Activated CD4-positive, alpha-beta T cell treated with anti-CD3 and anti-CD28 coated beads for 36 hours (primary cell): ENCODE measurements at regions not wholly inside any gene's neighbourhood (a gene's known extent, or its start where the extent isn't known, plus 50 kb on each side); places are given as distances from the start of the nearest gene placed in this dataset.

Experiments
- ATAC-seq: fragments of 200-7000 bp; cut with Tn5 transposase; one replicate; pipeline ENCODE4 v1.10.0; 2021; ENCODE audit warnings: mild to moderate bottlenecking, moderate library complexity
- CTCF ChIA-PET: fragments of 350-600 bp; sonication (Branson Sonifier 250); formaldehyde crosslinking; loops from one replicate; lab custom pipeline; 2021; ENCODE audit warnings: antibody characterized with exemption; lab: Charles Lee
- POLR2A ChIA-PET: fragments of 350-600 bp; sonication (Branson Sonifier 250); formaldehyde crosslinking; loops from one replicate; lab custom pipeline; 2021; ENCODE audit warnings: antibody characterized with exemption, inconsistent platforms; lab: Charles Lee
- DNase-seq: peaks from one replicate; pipeline ENCODE4 v3.0.0-alpha.2; 2020
- H3K27ac Mint-ChIP-seq: one replicate; pipeline ENCODE4 v1.8.0; 2021; ENCODE audit warnings: mixed read lengths
- H3K27me3 Mint-ChIP-seq: one replicate; pipeline ENCODE4 v1.8.0; 2021; ENCODE audit warnings: mixed read lengths
- H3K36me3 Mint-ChIP-seq: one replicate; pipeline ENCODE4 v1.8.0; 2021; ENCODE audit warnings: low read depth, mixed read lengths
- H3K4me1 Mint-ChIP-seq: one replicate; pipeline ENCODE4 v1.8.0; 2021; ENCODE audit warnings: mixed read lengths
- H3K4me3 Mint-ChIP-seq: one replicate; pipeline ENCODE4 v1.8.0; 2021; ENCODE audit warnings: mild to moderate bottlenecking, moderate library complexity, mixed read lengths
- H3K9me3 Mint-ChIP-seq: one replicate; pipeline ENCODE4 v1.8.0; 2021; ENCODE audit warnings: low read depth, mixed read lengths
- intact Hi-C, 2 experiments: fragments of 100-400 bp; cut with DNase I in 1 of 2; cut with micrococcal nuclease in 1 of 2; formaldehyde crosslinking; loops; one replicate each; pipeline versions ENCODE4 v1.14.2 to v1.15.1; 2022 to 2024; cut with DNase I, micrococcal nuclease

DNA sequence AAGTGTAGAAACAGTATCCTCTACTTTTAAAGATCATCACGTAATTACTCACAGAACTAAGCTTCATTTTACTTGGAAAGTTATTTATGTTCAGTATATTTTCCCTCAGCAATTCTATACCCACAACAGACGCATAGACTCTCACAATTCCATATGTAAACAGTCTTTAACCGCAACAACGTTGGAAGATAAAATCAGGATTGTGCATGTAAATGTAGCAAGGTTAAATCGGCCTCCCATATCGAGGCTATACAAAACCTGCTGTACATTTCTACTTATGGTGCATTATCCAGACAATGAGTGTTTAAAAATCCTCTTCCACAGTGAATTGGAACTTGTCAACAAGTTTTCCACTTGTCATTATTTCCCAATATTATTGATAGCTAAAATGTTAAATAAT is 581.1 kb downstream of the SLC16A7 start:
- no peaks in the 10 kb centered on the region for H3K4me1 Mint-ChIP-seq
- ChIA-PET POLR2A (no interaction called here), CTCF (no interaction called here)
- ATAC-seq (no peak), DNase-seq (no peak)
- H3K36me3 Mint-ChIP-seq = no peaks in the 10 kb centered on the region
- intact Hi-C loops = no loop called here
- H3K4me3 Mint-ChIP-seq = no peak overlapping the region
- no peaks in the 10 kb centered on the region for H3K9me3 Mint-ChIP-seq
- no peak overlapping the region for H3K27ac Mint-ChIP-seq
- H3K27me3 Mint-ChIP-seq = no peaks in the 10 kb centered on the region

DNA sequence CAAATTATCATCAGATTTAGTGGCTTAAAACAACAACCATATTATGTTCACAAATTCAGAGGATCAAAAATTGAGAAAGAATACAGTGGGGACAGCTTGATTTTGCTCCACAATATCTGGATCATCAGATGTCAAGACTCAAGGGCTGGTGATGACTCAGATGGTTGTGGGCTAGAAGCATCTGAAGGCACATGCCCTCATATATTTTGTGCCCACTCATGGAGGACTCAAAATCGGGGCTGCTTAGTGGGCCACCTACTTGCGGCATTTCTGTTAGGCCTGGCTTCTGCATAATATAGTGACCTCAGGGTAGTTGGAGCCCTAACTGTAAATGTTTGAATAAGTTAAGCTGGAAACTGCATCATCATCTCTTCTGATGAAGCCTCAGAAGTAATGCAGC is 584.5 kb downstream of the SLC16A7 start:
- ATAC-seq = no peak
- ChIA-PET CTCF (interaction anchor here (0.6 kb wide), 1 partner anchor 359 kb away, joined by 3 read pairs; no protein-coding TSS in a partner anchor), POLR2A (no interaction called here)
- no peak for DNase-seq
- H3K36me3 Mint-ChIP-seq = no peaks in the 10 kb centered on the region
- H3K27ac Mint-ChIP-seq = no peak overlapping the region
- intact Hi-C loops = no loop called here
- H3K4me1 Mint-ChIP-seq = no peaks in the 10 kb centered on the region
- H3K4me3 Mint-ChIP-seq = no peak overlapping the region
- no peaks in the 10 kb centered on the region for H3K9me3 Mint-ChIP-seq
- H3K27me3 Mint-ChIP-seq = no peaks in the 10 kb centered on the region

DNA sequence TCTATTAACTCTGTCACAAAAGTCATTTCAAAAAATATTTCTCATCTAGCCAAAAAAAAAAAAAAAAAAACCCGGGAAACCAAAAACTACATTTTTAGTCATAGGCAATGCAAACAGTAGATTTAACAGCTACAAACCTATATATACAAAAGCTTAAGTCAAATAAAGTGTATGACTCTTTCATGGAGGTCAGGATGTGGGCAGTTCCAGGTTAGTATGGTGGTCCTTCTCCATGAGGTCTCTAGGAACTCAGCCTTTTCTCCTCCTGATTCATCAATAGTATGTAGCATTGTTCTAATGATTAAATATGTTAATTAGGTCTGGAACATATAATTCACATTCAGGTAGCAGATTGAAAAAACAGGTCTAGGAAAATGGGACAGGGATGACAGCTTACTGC is 586.5 kb downstream of the SLC16A7 start:
- H3K36me3 Mint-ChIP-seq = no peaks in the 10 kb centered on the region
- POLR2A ChIA-PET = no interaction called here

DNA sequence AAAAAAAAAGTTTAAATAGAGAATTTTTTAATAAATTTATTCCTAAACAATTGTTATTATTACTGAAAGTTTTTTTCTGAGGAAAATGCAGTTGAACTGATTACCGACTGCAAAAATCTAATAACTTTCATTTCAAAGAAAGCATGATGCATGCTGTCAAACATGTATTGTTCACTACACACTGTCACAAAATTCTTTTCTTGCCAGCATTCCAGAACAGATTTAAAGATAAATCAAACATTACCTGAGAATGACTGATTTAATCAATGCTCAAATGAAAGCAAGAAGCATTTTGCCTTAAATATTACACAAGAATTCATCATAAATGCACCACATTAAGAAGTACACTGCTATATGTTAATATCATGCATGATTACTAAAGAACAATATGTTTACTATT is 588.3 kb downstream of the SLC16A7 start:
- intact Hi-C loops = no loop called here
- CTCF ChIA-PET = no interaction called here
- POLR2A ChIA-PET = no interaction called here
- Mint-ChIP-seq H3K4me1 (no peaks in the 10 kb centered on the region), H3K4me3 (no peak overlapping the region), H3K36me3 (no peaks in the 10 kb centered on the region), H3K9me3 (peaks cover 5% of the 10 kb centered on the region), H3K27ac (no peak overlapping the region), H3K27me3 (no peaks in the 10 kb centered on the region)
- DNase-seq (no peak), ATAC-seq (no peak)

More for the DNA sequence above, 586.5 kb downstream of the SLC16A7 start:
- intact Hi-C loops = no loop called here
- H3K27me3 Mint-ChIP-seq = no peaks in the 10 kb centered on the region
- CTCF ChIA-PET = no interaction called here
- DNase-seq (no peak), ATAC-seq (no peak)
- no peak overlapping the region for H3K4me3 Mint-ChIP-seq
- H3K27ac Mint-ChIP-seq = no peak overlapping the region
- H3K9me3 Mint-ChIP-seq = peaks cover under 1% of the 10 kb centered on the region
- H3K4me1 Mint-ChIP-seq = no peaks in the 10 kb centered on the region

DNA sequence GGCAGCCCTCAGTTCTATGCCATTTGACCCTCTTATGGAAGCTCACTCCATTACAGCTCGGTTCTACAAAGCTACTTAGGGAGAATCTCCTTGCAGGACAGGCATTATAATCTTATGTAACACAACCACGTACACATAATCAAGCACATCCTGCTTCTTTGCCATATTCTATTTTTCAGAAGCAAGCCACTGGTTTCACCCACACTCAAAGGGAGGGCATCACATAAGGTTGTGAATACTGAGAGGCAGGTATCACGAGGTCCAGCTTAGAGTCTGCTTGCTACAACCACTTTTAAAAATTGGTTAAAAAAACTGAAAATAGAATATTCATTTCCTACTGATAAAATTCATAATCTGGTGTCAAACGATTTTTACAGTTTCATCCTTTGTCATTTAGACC is 589.2 kb downstream of the SLC16A7 start:
- CTCF ChIA-PET = no interaction called here
- no peaks in the 10 kb centered on the region for H3K27me3 Mint-ChIP-seq
- ATAC-seq (no peak), DNase-seq (no peak)
- no peak overlapping the region for H3K27ac Mint-ChIP-seq
- POLR2A ChIA-PET = no interaction called here
- peaks cover 5% of the 10 kb centered on the region for H3K9me3 Mint-ChIP-seq
- no peaks in the 10 kb centered on the region for H3K36me3 Mint-ChIP-seq
- intact Hi-C loops = no loop called here
- H3K4me1 Mint-ChIP-seq = no peaks in the 10 kb centered on the region
- no peak overlapping the region for H3K4me3 Mint-ChIP-seq

DNA sequence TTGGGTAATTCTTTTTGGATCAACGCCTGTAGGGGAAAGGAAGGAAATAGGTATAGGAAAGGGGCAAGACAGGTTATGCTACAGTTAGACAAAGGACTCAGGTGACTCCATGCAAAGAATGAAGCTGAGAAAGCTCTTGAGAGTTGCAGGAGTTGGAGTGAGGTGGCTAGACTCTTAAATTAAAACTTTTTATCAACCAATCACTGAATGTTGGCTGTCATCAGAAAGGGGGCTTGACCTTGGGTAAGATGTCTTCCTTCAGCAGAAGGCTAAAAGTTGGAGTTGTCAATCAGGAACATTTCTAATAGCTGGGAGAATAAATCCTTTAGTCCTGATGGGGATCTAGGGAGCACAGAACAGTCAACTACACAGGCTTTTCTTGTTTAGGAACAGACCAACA is 595.4 kb downstream of the SLC16A7 start:
- CTCF ChIA-PET = interaction anchor here (0.7 kb wide), 1 partner anchor 354 kb away, joined by 4 read pairs; no protein-coding TSS in a partner anchor
- Mint-ChIP-seq H3K9me3 (peaks cover 7% of the 10 kb centered on the region), H3K27me3 (no peaks in the 10 kb centered on the region), H3K27ac (no peak overlapping the region), H3K4me3 (no peak overlapping the region), H3K4me1 (no peaks in the 10 kb centered on the region), H3K36me3 (no peaks in the 10 kb centered on the region)
- DNase-seq (no peak), ATAC-seq (no peak)
- intact Hi-C loops = no loop called here
- POLR2A ChIA-PET = no interaction called here

DNA sequence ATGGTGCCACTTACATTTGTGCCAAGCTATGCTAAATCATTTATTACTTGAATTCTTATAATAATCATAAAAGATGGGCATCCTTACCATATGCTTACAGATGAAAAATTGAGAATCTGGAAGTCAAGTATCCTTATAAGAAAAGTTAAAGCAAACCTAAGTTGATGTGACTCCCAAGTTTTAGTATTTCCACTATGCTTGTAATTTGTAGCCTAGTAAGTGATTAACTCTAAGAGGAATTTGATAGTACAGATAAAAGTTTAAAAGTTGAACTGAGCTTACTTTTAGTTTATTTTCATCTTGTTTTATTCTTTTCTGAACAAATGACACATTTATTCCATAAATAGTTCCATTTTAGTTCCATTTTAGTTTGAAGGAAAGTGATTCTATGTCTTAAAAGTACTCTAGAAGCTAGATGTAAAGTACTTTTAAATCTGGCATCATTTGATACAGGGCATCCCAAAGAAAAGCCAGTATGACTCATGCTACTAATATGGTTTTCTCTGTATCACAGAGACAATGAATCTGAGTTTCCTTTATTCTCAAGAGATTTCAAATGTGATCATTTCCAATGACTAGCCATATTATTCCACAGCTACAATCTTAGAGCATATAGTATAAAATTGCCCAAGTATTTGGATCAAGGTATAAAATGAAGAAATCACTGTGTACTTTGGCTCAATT is 596.0 kb downstream of the SLC16A7 start:
- H3K27ac Mint-ChIP-seq = no peak overlapping the region
- no peak for DNase-seq
- ChIA-PET CTCF (no interaction called here), POLR2A (no interaction called here)
- intact Hi-C loops = no loop called here
- no peak overlapping the region for H3K4me3 Mint-ChIP-seq
- H3K9me3 Mint-ChIP-seq = peaks cover 7% of the 10 kb centered on the region
- H3K4me1 Mint-ChIP-seq = no peaks in the 10 kb centered on the region
- no peak for ATAC-seq
- H3K27me3 Mint-ChIP-seq = no peaks in the 10 kb centered on the region
- no peaks in the 10 kb centered on the region for H3K36me3 Mint-ChIP-seq

DNA sequence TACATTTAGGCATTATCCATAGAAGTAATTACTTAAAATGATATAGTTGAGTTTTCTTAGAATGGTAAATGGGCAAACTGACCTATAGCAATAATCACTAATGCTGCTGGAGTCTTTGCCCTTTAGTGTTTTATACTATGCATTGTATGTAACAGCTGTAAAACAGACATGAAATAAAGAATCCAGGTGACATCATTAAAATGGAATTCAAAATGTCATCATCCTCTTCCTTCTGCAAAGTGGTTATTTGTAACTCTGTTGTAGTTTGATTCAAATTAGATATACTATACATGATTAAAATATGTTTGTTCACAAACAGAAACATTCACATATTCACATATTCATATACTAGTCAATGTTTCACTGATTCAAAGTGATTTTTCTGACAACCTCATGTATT is 598.8 kb downstream of the SLC16A7 start:
- DNase-seq = no peak
- Mint-ChIP-seq H3K36me3 (no peaks in the 10 kb centered on the region), H3K27ac (no peak overlapping the region), H3K27me3 (no peaks in the 10 kb centered on the region), H3K4me1 (no peaks in the 10 kb centered on the region), H3K9me3 (peaks cover 2% of the 10 kb centered on the region), H3K4me3 (no peak overlapping the region)
- POLR2A ChIA-PET = no interaction called here
- CTCF ChIA-PET = no interaction called here
- ATAC-seq = no peak
- intact Hi-C loops = no loop called here

DNA sequence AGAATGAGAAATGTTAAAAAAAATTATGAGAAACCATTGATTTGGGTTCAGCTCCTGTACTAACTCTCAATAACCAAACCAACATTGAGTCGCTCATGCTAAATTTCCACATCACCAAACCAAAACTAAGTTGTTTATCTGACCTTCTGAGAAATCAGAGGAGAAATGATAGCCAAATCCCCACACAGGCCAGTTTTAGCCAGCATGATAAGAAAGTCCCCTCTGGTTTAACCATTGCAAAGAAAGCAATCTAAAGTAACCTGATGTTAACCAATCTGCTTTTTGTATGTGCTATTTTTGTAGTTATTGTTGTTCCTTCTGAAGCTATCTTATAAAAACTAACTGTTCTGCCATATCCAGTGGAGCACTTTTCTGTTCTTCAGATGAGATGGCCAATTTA is 599.7 kb downstream of the SLC16A7 start:
- Mint-ChIP-seq H3K36me3 (no peaks in the 10 kb centered on the region), H3K27me3 (no peaks in the 10 kb centered on the region), H3K4me3 (no peak overlapping the region), H3K4me1 (no peaks in the 10 kb centered on the region), H3K9me3 (peaks cover 2% of the 10 kb centered on the region), H3K27ac (no peak overlapping the region)
- CTCF ChIA-PET = no interaction called here
- ATAC-seq = no peak
- DNase-seq = no peak
- intact Hi-C loops = no loop called here
- POLR2A ChIA-PET = no interaction called here

DNA sequence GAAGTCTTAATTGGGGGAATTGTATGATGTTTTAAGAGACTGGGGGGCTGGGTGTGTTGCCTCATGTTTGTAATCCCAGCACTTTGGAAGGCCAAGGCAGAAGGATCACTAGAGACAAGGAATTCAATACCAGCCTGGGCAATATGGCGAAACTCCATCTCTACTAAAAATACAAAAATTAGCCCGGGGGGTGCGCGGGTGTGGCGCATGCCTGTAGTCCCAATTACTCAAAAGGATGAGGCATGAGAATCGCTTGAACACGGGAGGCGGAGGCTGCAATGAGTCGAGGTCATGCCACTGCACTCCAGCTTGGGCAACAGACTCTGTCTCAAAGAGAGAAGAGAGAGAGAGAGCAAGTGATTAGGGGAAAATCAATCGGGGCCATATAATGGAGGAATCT is 600.5 kb downstream of the SLC16A7 start:
- Mint-ChIP-seq H3K27me3 (no peaks in the 10 kb centered on the region), H3K27ac (no peak overlapping the region), H3K4me1 (no peaks in the 10 kb centered on the region), H3K36me3 (no peaks in the 10 kb centered on the region), H3K9me3 (no peaks in the 10 kb centered on the region), H3K4me3 (no peak overlapping the region)
- POLR2A ChIA-PET = no interaction called here
- CTCF ChIA-PET = no interaction called here
- intact Hi-C loops = no loop called here
- DNase-seq (no peak), ATAC-seq (no peak)

DNA sequence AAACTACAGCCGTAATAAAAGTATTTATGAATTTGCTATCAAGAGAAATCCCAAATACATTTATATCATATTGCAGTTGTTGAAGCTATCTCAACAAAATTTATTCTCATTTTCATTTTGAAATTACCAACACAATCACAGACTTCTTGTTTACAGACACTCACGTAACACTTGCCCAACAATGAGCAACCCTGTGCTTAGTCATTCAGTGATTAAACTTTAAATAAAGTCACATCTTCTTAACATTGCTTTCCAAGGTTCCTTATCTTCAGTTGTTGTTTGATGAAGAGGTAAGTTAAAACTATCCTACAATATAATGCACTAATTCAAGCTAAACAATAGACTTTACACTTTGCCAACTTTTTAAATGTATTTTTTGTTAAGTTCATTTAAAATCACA is 601.8 kb downstream of the SLC16A7 start:
- ATAC-seq (no peak), DNase-seq (no peak)
- H3K36me3 Mint-ChIP-seq = no peaks in the 10 kb centered on the region
- no peaks in the 10 kb centered on the region for H3K9me3 Mint-ChIP-seq
- H3K4me3 Mint-ChIP-seq = no peak overlapping the region
- ChIA-PET POLR2A (no interaction called here), CTCF (no interaction called here)
- H3K4me1 Mint-ChIP-seq = no peaks in the 10 kb centered on the region
- intact Hi-C loops = no loop called here
- no peaks in the 10 kb centered on the region for H3K27me3 Mint-ChIP-seq
- H3K27ac Mint-ChIP-seq = no peak overlapping the region

DNA sequence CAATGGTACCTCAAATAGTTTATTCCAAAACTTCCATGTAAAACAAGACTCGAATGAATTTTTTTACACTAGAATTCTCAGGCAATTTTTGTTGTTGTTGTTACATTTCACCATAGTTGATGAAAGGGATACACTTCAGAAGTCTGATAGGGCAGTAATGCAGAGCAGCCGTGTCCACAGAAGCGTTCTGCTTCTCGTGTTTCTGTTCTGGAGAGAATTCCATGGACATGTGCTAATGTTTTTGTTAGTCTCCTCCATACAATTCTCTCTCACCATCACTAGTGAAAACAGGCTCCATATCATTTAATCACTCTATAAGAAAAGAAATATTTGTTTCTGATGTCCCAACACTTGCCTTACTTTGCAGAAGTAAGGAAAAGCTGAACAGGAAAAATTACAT is 606.1 kb downstream of the SLC16A7 start:
- Mint-ChIP-seq H3K27me3 (no peaks in the 10 kb centered on the region), H3K27ac (no peak overlapping the region), H3K9me3 (no peaks in the 10 kb centered on the region), H3K36me3 (no peaks in the 10 kb centered on the region), H3K4me3 (no peak overlapping the region), H3K4me1 (no peaks in the 10 kb centered on the region)
- no peak for DNase-seq
- intact Hi-C loops = no loop called here
- POLR2A ChIA-PET = no interaction called here
- CTCF ChIA-PET = no interaction called here
- no peak for ATAC-seq
